ENCODE measurements at regions not wholly inside any gene's neighbourhood (a gene's known extent, or its start where the extent isn't known, plus 50 kb on each side); places are given as distances from the start of the nearest gene placed in this dataset.

DNA sequence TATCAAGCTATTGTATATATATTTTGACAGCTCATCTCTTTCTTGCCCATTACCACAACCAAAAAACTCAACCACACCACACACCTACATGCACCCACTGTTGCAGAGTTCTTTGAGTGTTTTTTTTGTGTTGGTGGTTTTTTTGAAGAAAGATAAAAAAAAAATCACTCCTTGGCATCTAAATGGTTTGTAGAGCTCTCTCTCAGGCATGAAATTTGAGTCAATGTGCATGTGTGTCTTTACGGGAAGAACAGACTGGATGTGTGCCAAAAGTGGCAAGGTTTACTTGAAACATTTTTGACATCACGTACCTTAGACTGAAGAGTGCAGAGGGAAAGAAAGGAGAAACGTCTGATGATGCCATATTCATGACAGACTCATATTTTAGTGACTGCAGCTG lies 154.2 kb downstream of the FHIP1A start:
- TF ChIP-seq POLR2A (IDR thresholded peaks at IDR 0.05; ENCODE audit: low read depth, low read length) (no peak), CBFB (IDR thresholded peaks at IDR 0.05; ENCODE audit: low read depth) (no peak), GATAD2B (conservative IDR thresholded peaks at IDR 0.05; ENCODE audit: low read depth) (no peak), CTCF (IDR thresholded peaks at IDR 0.05 in 2 of 3, conservative IDR thresholded peaks at IDR 0.05 in 1 of 3; ENCODE audit: control insufficient read depth in 2 of 3, extremely low read depth in 1 of 3, insufficient read depth in 1 of 3, low read depth in 3 of 3, low read length in 3 of 3) (no peak), NKRF (conservative IDR thresholded peaks at IDR 0.05) (no peak), NFYA (IDR thresholded peaks at IDR 0.05; ENCODE audit: borderline replicate concordance, low read depth, low read length) (no peak), EZH2 (IDR thresholded peaks at IDR 0.05; ENCODE audit: borderline replicate concordance, control insufficient read depth, low read depth, low read length) (no peak), JUND (IDR thresholded peaks at IDR 0.05; ENCODE audit: low read depth, low read length) (no peak)
